D721Med (cell line): ENCODE measurements at regions not wholly inside any gene's neighbourhood (a gene's known extent, or its start where the extent isn't known, plus 50 kb on each side); places are given as distances from the start of the nearest gene placed in this dataset.

Source experiments
- DNase-seq: peaks from one replicate; pipeline ENCODE4 v3.0.0; 2011; ENCODE audit warnings: low spot score; ENCODE audit not compliant: insufficient read length
- FAIRE-seq: peaks from 2 replicates; lab custom pipeline; 2011; peaks lifted over from hg19 to GRCh38; lab: Jason Lieb, UNC
- CTCF ChIP-seq: IDR thresholded peaks from 2 replicates; pipeline ENCODE4 v1.5.1; 2012; ENCODE audit warnings: mild to moderate bottlenecking, control low read depth; ENCODE audit not compliant: insufficient read depth; ENCODE audit errors: missing control alignments

DNA sequence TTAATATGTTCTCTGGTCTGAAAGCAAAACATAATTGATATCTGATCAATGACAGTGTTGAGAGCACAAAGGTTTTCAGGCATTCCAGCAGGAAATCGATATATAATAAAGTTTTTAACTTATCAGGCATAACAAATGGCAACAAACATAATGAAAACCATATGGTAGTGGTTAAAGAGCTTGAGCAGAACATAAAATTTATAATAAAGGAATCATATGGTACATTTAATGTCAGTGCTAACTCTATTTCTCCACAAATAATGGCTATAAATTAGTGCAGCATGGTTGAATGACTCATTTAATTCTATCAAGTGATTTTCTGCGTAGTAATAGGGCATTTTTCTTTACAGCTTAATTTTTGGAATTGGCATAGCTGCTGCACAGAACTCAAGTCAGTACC, 306.2 kb downstream of the FSIP2 start:
- TF ChIP-seq CTCF = no peak
- DNase-seq = no peak
- FAIRE-seq = no peak

DNA sequence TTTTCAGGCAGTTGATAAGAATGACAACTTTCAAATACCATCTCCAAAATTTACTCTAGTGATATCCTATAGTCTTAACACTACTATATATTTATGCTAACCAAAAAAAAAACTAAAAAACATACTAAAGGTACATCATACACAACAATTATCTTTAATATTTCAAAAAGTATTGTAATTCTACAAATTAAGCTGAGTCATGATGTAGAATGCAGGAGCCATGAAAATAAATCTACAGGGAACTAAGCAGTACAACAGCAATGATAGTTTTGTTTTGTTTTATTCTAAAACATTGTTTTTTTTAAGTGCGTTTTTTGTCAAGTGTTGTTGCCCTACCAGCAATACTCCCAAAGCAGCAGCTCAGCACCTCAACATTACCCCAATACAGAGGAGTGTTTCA, 314.3 kb downstream of the FSIP2 start:
- no peak for FAIRE-seq

GRCh38 chr2:186058614-186059013, 320.0 kb downstream of the FSIP2 start:
- no peak for TF ChIP-seq CTCF
- FAIRE-seq = no peak
- DNase-seq = no peak

More for the DNA sequence above, 314.3 kb downstream of the FSIP2 start:
- DNase-seq = no peak
- TF ChIP-seq CTCF = no peak

GRCh38 chr2:186059096-186059495, 320.5 kb downstream of the FSIP2 start:
- no peak for TF ChIP-seq CTCF
- DNase-seq (no peak), FAIRE-seq (peak; percentile 68)

GRCh38 chr2:186060744-186061440, 322.3 kb downstream of the FSIP2 start:
- DNase-seq = no peak
- FAIRE-seq = no peak
- no peak for TF ChIP-seq CTCF

GRCh38 chr2:186064507-186064906, 325.9 kb downstream of the FSIP2 start:
- FAIRE-seq = no peak
- DNase-seq = no peak
- TF ChIP-seq CTCF = no peak

- FAIRE-seq = no peak
- no peak for DNase-seq
- TF ChIP-seq CTCF = no peak
These were observed 326.9 kb downstream of the FSIP2 start for GRCh38 chr2:186065491-186065890.
